GM21367 (cell line): ENCODE measurements at regions not wholly inside any gene's neighbourhood (a gene's known extent, or its start where the extent isn't known, plus 50 kb on each side); places are given as distances from the start of the nearest gene placed in this dataset.
"Not testable (repeated sequence)": the region's sequence is repeated elsewhere in the genome, so short reads cannot be mapped to it uniquely, and the experiment has no call there.

Source experiments
- ATAC-seq: cut with Tn5 transposase; IDR thresholded peaks from one replicate; pipeline ENCODE4 v1.9.1; 2021; ENCODE audit not compliant: unreplicated experiment

- ATAC-seq: no peak
Measured at GRCh38 chr6:16832721-16833120, 71.5 kb upstream of the ATXN1 start.

- no peak for ATAC-seq
Measured at GRCh38 chr6:16832043-16832567, 70.8 kb upstream of the ATXN1 start.

GRCh38 chr6:16831136-16831535, 69.9 kb upstream of the ATXN1 start:
- ATAC-seq: no peak

GRCh38 chr6:16828058-16828457, 66.8 kb upstream of the ATXN1 start:
- no peak for ATAC-seq

- ATAC-seq: no peak
Measured at GRCh38 chr6:16827627-16828026, 66.4 kb upstream of the ATXN1 start.

- no peak for ATAC-seq
Measured at GRCh38 chr6:16825784-16826183, 64.5 kb upstream of the ATXN1 start.

- no peak for ATAC-seq
Measured at GRCh38 chr6:16824845-16825685, 63.8 kb upstream of the ATXN1 start.

- no peak for ATAC-seq
Measured at GRCh38 chr6:16823718-16824352, 62.6 kb upstream of the ATXN1 start.

GRCh38 chr6:16822975-16823717, 61.9 kb upstream of the ATXN1 start:
- no peak for ATAC-seq

- no peak for ATAC-seq
Measured at GRCh38 chr6:16822529-16822928, 61.3 kb upstream of the ATXN1 start.

- ATAC-seq: no peak
Measured at GRCh38 chr6:16821834-16822264, 60.6 kb upstream of the ATXN1 start.

GRCh38 chr6:16820262-16820661, 59.0 kb upstream of the ATXN1 start:
- not testable (repeated sequence) for ATAC-seq

- ATAC-seq: no peak
Measured at GRCh38 chr6:16819752-16820151, 58.5 kb upstream of the ATXN1 start.

GRCh38 chr6:16818992-16819626, 57.8 kb upstream of the ATXN1 start:
- ATAC-seq: no peak

- ATAC-seq: no peak
Measured at GRCh38 chr6:16817594-16817993, 56.3 kb upstream of the ATXN1 start.

GRCh38 chr6:16816891-16817290, 55.6 kb upstream of the ATXN1 start:
- ATAC-seq: no peak

GRCh38 chr6:16812993-16813392, 51.7 kb upstream of the ATXN1 start:
- ATAC-seq: no peak

- ATAC-seq: no peak
Measured at GRCh38 chr6:16811277-16811979, 50.2 kb upstream of the ATXN1 start.
